OCI-LY3 (cell line): ENCODE measurements at regions not wholly inside any gene's neighbourhood (a gene's known extent, or its start where the extent isn't known, plus 50 kb on each side); places are given as distances from the start of the nearest gene placed in this dataset.

Experiments used
- EZH2phosphoT487 ChIP-seq: fragments of 200-600 bp; shearing (Covaris generic); IDR thresholded peaks from 2 replicates; pipeline ENCODE4 v1.6.1; 2018; ENCODE audit warnings: antibody characterized with exemption, mixed run types, low read depth
- TF ChIP-seq, protein P1 (sequence below): fragments of 200-600, 300-600 bp; sonication (generic); IDR thresholded peaks from 2 replicates; pipeline ENCODE4 v1.5.1; 2014; ENCODE audit warnings: antibody characterized with exemption, low read length, low read depth

DNA sequence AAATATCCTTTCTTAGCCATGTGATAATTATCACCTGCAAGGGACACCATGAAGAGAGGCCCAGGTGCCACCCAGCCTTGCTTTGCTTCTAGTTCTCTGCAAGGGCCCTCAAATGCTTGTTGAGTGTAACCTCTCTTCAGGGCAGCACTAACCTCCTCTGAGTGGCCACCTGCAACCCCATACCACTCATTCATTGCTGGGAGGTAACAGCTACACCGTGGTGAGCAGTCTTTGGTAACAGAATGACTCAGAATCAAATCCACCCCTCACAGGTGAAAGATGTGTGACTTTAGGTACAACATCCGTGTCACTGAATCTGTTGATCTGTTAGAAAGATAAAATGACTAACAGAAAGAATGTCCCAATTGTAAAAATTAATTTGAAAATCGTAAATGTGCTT lies 365.1 kb upstream of the TRPC7 start:
- TF ChIP-seq, protein P1, sequence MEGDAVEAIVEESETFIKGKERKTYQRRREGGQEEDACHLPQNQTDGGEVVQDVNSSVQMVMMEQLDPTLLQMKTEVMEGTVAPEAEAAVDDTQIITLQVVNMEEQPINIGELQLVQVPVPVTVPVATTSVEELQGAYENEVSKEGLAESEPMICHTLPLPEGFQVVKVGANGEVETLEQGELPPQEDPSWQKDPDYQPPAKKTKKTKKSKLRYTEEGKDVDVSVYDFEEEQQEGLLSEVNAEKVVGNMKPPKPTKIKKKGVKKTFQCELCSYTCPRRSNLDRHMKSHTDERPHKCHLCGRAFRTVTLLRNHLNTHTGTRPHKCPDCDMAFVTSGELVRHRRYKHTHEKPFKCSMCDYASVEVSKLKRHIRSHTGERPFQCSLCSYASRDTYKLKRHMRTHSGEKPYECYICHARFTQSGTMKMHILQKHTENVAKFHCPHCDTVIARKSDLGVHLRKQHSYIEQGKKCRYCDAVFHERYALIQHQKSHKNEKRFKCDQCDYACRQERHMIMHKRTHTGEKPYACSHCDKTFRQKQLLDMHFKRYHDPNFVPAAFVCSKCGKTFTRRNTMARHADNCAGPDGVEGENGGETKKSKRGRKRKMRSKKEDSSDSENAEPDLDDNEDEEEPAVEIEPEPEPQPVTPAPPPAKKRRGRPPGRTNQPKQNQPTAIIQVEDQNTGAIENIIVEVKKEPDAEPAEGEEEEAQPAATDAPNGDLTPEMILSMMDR = no peak
- no peak for TF ChIP-seq EZH2phosphoT487
